Activated CD4-positive, alpha-beta T cell treated with anti-CD3 and anti-CD28 coated beads for 48 hours (primary cell): ENCODE measurements at regions not wholly inside any gene's neighbourhood (a gene's known extent, or its start where the extent isn't known, plus 50 kb on each side); places are given as distances from the start of the nearest gene placed in this dataset.
"Not testable (repeated sequence)": the region's sequence is repeated elsewhere in the genome, so short reads cannot be mapped to it uniquely, and the experiment has no call there.

Experiments
- DNase-seq: peaks from one replicate; pipeline ENCODE4 v3.0.0-alpha.2; 2020

- DNase-seq = no peak
These were observed 89.8 kb upstream of the CCDC71L start for GRCh38 chr7:106750773-106751172.

- no peak for DNase-seq
These were observed 91.4 kb upstream of the CCDC71L start for GRCh38 chr7:106752367-106752766.

GRCh38 chr7:106755024-106755423 is 94.1 kb upstream of the CCDC71L start:
- DNase-seq = not testable (repeated sequence)

- DNase-seq = no peak
These were observed 94.7 kb upstream of the CCDC71L start for GRCh38 chr7:106755641-106756040.

GRCh38 chr7:106756071-106756470 is 95.1 kb upstream of the CCDC71L start:
- DNase-seq = no peak

GRCh38 chr7:106756884-106757283 is 95.9 kb upstream of the CCDC71L start:
- DNase-seq = no peak

GRCh38 chr7:106757846-106758245 is 96.9 kb upstream of the CCDC71L start:
- DNase-seq = no peak

GRCh38 chr7:106762845-106763244 is 101.9 kb upstream of the CCDC71L start:
- not testable (repeated sequence) for DNase-seq

GRCh38 chr7:106763717-106764116 is 101.4 kb upstream of the PIK3CG start:
- DNase-seq = no peak

- no peak for DNase-seq
These were observed 99.2 kb upstream of the PIK3CG start for GRCh38 chr7:106765727-106766355.

- DNase-seq = peak; percentile 38
These were observed 98.5 kb upstream of the PIK3CG start for GRCh38 chr7:106766551-106766950.

GRCh38 chr7:106767078-106767477 is 98.0 kb upstream of the PIK3CG start:
- no peak for DNase-seq

GRCh38 chr7:106767498-106768323 is 97.4 kb upstream of the PIK3CG start:
- DNase-seq = peak; percentile 27

GRCh38 chr7:106768324-106768751 is 96.7 kb upstream of the PIK3CG start:
- no peak for DNase-seq

- DNase-seq = no peak
These were observed 94.9 kb upstream of the PIK3CG start for GRCh38 chr7:106770191-106770590.

- DNase-seq = no peak
These were observed 92.4 kb upstream of the PIK3CG start for GRCh38 chr7:106772655-106773108.

GRCh38 chr7:106773228-106773627 is 91.9 kb upstream of the PIK3CG start:
- DNase-seq = no peak

GRCh38 chr7:106773721-106774120 is 91.4 kb upstream of the PIK3CG start:
- no peak for DNase-seq

GRCh38 chr7:106774213-106774767 is 90.8 kb upstream of the PIK3CG start:
- DNase-seq = no peak

- peak; percentile 67 for DNase-seq
These were observed 90.1 kb upstream of the PIK3CG start for GRCh38 chr7:106774768-106775551.

GRCh38 chr7:106775552-106775936 is 89.5 kb upstream of the PIK3CG start:
- DNase-seq = no peak

GRCh38 chr7:106775975-106776607 is 89.0 kb upstream of the PIK3CG start:
- DNase-seq = no peak
